ENCODE measurements at regions not wholly inside any gene's neighbourhood (a gene's known extent, or its start where the extent isn't known, plus 50 kb on each side); places are given as distances from the start of the nearest gene placed in this dataset.

DNA sequence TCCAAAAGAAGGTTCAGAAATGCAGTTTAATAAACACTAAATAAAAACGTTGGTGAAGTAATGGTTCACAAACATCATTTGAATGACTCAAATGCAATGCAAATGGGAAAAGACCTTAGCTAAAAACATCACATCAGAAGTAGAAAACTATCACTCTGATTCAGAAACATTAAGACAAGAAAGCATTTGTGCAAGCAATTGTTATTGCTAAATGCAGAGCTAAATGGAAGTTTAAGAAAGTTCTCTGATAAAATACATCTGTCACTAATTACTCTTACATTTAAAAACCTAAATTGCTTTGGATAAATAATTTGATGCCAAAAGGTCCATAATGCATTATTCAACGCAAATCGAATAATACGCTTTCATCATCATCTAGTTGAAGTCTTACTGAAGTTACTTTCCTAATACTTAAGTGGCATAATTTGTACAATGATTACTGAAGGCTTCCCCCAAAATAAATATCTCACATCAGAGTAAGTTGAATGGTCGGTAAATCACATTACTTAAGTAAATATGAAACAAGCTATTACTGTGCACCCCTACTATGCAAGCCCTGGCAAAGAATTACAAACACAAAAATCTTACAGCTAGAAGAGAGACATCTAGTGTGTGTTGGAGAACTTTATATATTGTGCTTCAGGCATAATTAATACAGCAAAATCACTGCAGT, 105.7 kb upstream of the KCTD1 start:
- FAIRE-seq = peak; percentile 64
- DNase-seq (ENCODE audit: insufficient read length, low spot score) = no peak
- TF ChIP-seq, protein P1, sequence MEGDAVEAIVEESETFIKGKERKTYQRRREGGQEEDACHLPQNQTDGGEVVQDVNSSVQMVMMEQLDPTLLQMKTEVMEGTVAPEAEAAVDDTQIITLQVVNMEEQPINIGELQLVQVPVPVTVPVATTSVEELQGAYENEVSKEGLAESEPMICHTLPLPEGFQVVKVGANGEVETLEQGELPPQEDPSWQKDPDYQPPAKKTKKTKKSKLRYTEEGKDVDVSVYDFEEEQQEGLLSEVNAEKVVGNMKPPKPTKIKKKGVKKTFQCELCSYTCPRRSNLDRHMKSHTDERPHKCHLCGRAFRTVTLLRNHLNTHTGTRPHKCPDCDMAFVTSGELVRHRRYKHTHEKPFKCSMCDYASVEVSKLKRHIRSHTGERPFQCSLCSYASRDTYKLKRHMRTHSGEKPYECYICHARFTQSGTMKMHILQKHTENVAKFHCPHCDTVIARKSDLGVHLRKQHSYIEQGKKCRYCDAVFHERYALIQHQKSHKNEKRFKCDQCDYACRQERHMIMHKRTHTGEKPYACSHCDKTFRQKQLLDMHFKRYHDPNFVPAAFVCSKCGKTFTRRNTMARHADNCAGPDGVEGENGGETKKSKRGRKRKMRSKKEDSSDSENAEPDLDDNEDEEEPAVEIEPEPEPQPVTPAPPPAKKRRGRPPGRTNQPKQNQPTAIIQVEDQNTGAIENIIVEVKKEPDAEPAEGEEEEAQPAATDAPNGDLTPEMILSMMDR (IDR thresholded peaks at IDR 0.05; ENCODE audit: insufficient read depth, missing control alignments) = no peak

DNA sequence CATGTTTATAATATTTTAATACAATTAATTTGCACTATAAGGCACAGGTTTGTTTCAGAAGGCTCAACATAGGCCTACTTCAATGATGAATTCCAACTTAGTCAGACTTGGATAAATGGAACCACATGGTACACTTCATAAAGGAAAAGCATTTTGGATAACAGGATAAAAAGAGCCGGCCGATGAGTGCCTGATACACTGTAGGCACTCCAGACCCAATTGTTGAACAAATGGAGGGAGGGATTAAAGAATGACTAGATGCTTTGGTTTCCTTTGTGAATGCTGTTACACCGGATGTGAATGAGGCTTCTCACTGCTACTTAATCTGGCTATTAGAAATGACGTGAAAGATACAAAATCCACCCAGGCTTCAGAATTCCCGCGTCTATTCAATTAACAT, 104.1 kb upstream of the KCTD1 start:
- no peak for DNase-seq (ENCODE audit: insufficient read length, low spot score)
- no peak for FAIRE-seq
- TF ChIP-seq, protein P1 (IDR thresholded peaks at IDR 0.05; ENCODE audit: insufficient read depth, missing control alignments) = no peak

- DNase-seq (ENCODE audit: insufficient read length, low spot score) = no peak
- TF ChIP-seq, protein P1 (IDR thresholded peaks at IDR 0.05; ENCODE audit: insufficient read depth, missing control alignments) = no peak
- FAIRE-seq = no peak
Measured at GRCh38 chr18:26650310-26651268, 102.2 kb upstream of the KCTD1 start.

GRCh38 chr18:26649193-26649543, 100.8 kb upstream of the KCTD1 start:
- DNase-seq (ENCODE audit: insufficient read length, low spot score) (no peak), FAIRE-seq (no peak)
- TF ChIP-seq, protein P1 (IDR thresholded peaks at IDR 0.05; ENCODE audit: insufficient read depth, missing control alignments) = no peak

DNA sequence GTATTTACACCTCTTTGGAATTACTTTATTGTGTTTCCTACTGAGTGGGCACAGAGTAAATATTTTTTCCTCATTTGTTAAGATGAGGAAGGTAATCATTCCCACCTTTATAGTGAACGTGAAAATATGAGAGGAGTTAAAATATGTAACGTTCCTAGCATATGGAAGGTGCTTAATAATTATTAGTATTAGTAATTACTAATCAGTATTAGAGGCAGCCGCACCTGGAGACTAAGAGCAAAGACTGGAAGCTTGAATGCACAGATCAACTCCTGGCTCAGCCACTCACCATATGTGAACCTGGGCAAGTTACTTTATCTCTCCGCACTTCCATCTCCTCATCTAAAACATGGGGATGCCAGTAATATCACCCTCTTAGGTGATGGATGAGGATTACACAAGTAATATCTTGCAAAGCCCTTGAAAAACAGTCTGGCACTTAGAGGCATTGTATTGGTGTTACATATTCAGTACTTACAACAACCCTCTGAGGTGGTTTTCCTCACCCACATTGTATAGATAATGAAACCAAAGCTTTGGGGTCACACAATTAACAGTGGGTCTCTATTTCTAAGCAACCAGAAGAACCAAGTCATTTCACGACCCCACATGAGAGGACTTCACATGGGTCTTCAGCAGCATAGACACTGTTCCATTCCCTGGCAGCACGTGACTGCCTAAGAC, 100.3 kb upstream of the KCTD1 start:
- TF ChIP-seq, protein P1 (IDR thresholded peaks at IDR 0.05; ENCODE audit: insufficient read depth, missing control alignments) = no peak
- DNase-seq (ENCODE audit: insufficient read length, low spot score) (no peak), FAIRE-seq (peak; percentile 41)

- FAIRE-seq (no peak), DNase-seq (ENCODE audit: insufficient read length, low spot score) (no peak)
Measured at GRCh38 chr18:26646901-26647300, 98.5 kb upstream of the KCTD1 start.

More at GRCh38 chr18:26646901-26647300, 98.5 kb upstream of the KCTD1 start:
- TF ChIP-seq, protein P1 (IDR thresholded peaks at IDR 0.05; ENCODE audit: insufficient read depth, missing control alignments) = no peak
